ENCODE measurements at regions not wholly inside any gene's neighbourhood (a gene's known extent, or its start where the extent isn't known, plus 50 kb on each side); places are given as distances from the start of the nearest gene placed in this dataset.

- TF ChIP-seq REST (IDR thresholded peaks at IDR 0.05) (no peak), FOXS1 (CRISPR knock-in tag; IDR thresholded peaks at IDR 0.05) (no peak), NR3C1 (IDR thresholded peaks at IDR 0.05) (no peak), MAX (IDR thresholded peaks at IDR 0.05) (no peak), E2F6 (IDR thresholded peaks at IDR 0.05; ENCODE audit: borderline replicate concordance, low read depth) (no peak)
Measured at GRCh38 chr2:241951920-241952319, 82.4 kb downstream of the RTP5 start (continued).

GRCh38 chr2:241952816-241953215, 83.3 kb downstream of the RTP5 start:
- Histone ChIP-seq H3K27ac (no peak overlapping the region), H3K4me1 (no peaks in the 10 kb centered on the region), H3K4me3 (no peak overlapping the region), H3K9me3 (no peaks in the 10 kb centered on the region), H3K4me2 (no peak overlapping the region)
- no peak for TF ChIP-seq JUNB (IDR thresholded peaks at IDR 0.05)
- TF ChIP-seq EHMT2 (IDR thresholded peaks at IDR 0.05; ENCODE audit: low read depth), result no peak
- no peak for TF ChIP-seq FOXS1 (CRISPR knock-in tag; IDR thresholded peaks at IDR 0.05)
- no peak for TF ChIP-seq SMC3 (IDR thresholded peaks at IDR 0.05)
- no peak for TF ChIP-seq PHF8 (IDR thresholded peaks at IDR 0.05; ENCODE audit: borderline replicate concordance, low read depth)
- TF ChIP-seq TP53 (CRISPR knock-in tag; IDR thresholded peaks at IDR 0.05), result no peak
- TF ChIP-seq BHLHE40 (IDR thresholded peaks at IDR 0.05; ENCODE audit: low read depth, low read length), result no peak
- no peak for TF ChIP-seq HDAC2 (IDR thresholded peaks at IDR 0.05)
- ATAC-seq (no peak), DNase-seq (ENCODE audit: low read depth in 1 of 2, low spot score in 1 of 2) (no peak), FAIRE-seq (no peak)
- ChIA-PET POLR2A (no interaction called here), CTCF (interaction anchor here (2.7 to 2.8 kb wide), 2 partner anchors 12 to 26 kb away, joined by 15 read pairs; no protein-coding TSS in a partner anchor)
- WGBS (ENCODE audit: missing lambda C conversion rate), result 68% methylated on average over 14 of the region's 16 CpGs

- ChIA-PET CTCF (no interaction called here), POLR2A (no interaction called here)
- TF ChIP-seq ZFP36 (IDR thresholded peaks at IDR 0.05; ENCODE audit: borderline replicate concordance, partially characterized antibody), result no peak
- TF ChIP-seq HOXB5 (CRISPR knock-in tag; IDR thresholded peaks at IDR 0.05), result no peak
- no peak for TF ChIP-seq FOXS1 (CRISPR knock-in tag; IDR thresholded peaks at IDR 0.05)
- no peak for TF ChIP-seq GATA3 (IDR thresholded peaks at IDR 0.05; ENCODE audit: borderline replicate concordance)
- no peak for TF ChIP-seq ZSCAN20 (CRISPR knock-in tag; IDR thresholded peaks at IDR 0.05)
- TF ChIP-seq NFE2L2 (conservative IDR thresholded peaks at IDR 0.05; ENCODE audit: low read length), result no peak
- TF ChIP-seq REST (IDR thresholded peaks at IDR 0.05), result no peak
- no peak for TF ChIP-seq ELK1 (IDR thresholded peaks at IDR 0.05; ENCODE audit: low read depth, low read length)
- TF ChIP-seq PBX3 (IDR thresholded peaks at IDR 0.05), result no peak
- TF ChIP-seq MAFK (IDR thresholded peaks at IDR 0.05; ENCODE audit: partially characterized antibody), result no peak
- TF ChIP-seq EHMT2 (IDR thresholded peaks at IDR 0.05; ENCODE audit: low read depth), result no peak
- TF ChIP-seq HOXB13 (CRISPR knock-in tag; IDR thresholded peaks at IDR 0.05; ENCODE audit: low read depth), result no peak
- no peak for TF ChIP-seq CTCF (IDR thresholded peaks at IDR 0.05)
- no peak for TF ChIP-seq CBX8 (IDR thresholded peaks at IDR 0.05)
- FAIRE-seq (no peak), DNase-seq (ENCODE audit: low read depth in 1 of 2, low spot score in 1 of 2) (no peak), ATAC-seq (no peak)
- no peak overlapping the region for H3K4me3 ChIP-seq
- 62% methylated on average over 23 of the region's 33 CpGs for WGBS (ENCODE audit: missing lambda C conversion rate)
- H3K4me2 ChIP-seq, result no peak overlapping the region
- H3K27ac ChIP-seq, result no peak overlapping the region
- H3K9me3 ChIP-seq, result no peaks in the 10 kb centered on the region
- no peaks in the 10 kb centered on the region for H3K4me1 ChIP-seq
Measured at GRCh38 chr2:241953324-241953928, 83.9 kb downstream of the RTP5 start.

All from A549 (cell line).